ENCODE measurements at regions not wholly inside any gene's neighbourhood (a gene's known extent, or its start where the extent isn't known, plus 50 kb on each side); places are given as distances from the start of the nearest gene placed in this dataset.

DNA sequence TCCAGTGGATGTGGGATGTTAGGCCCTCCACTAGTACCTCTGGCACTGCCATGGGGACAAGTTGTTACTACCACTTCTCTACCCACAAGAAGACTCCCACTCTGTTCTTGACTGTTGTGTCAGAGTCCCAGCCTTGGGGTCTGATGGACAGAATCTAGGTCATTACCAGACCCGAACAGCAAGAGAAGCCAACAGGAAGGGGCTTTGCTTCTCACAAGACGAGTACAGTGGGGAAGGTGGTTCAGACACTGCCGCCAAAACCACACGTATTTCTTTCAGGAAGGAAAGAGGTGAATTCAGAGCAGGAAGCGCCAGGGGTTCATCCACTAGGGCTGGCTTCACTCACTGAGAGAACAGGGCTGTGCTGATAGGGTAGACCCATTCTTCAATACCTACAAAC, 161.3 kb upstream of the KIT start:
- peak; percentile 36 for DNase-seq

DNA sequence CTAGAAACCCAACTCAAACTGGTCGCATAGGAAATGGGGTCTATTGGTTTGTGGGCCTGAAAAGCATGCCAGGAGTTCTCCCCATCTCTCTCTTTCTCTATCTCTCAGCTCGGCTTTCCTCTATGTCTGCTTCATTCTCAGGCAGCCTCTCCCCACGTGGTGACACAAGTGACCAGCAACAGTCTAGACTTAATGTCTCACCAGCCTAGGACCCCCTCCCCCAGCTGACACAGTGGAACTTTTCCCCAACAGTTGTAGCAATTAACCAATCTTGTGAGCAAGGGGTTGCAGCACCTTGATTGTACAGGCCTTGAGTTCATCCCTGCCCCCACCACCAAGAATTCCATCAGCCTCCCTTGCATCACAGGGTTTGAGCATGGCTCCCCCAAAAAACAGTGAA, 159.8 kb upstream of the KIT start:
- no peak for DNase-seq

DNA sequence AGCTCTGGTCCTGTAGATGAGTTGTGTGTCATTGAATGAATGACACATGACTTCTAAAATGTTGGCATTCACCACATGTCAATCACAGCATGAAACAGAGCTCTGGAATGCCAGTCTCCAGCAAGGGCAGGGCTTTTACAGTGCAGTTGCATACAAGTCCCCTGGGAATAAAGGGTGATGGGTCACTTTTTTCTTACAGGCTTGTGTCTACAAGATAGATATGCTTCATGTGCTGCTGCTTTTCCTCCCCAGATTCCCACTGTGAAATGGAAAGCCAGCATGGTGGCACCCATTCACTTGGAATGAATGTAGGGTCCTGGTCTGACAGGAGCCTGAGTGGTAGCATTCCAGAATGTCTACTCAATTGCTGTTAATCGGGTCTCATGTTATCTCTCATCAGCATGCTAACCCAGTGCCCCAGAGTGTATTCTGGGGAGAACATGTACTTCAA, 159.1 kb upstream of the KIT start:
- no peak for DNase-seq

DNA sequence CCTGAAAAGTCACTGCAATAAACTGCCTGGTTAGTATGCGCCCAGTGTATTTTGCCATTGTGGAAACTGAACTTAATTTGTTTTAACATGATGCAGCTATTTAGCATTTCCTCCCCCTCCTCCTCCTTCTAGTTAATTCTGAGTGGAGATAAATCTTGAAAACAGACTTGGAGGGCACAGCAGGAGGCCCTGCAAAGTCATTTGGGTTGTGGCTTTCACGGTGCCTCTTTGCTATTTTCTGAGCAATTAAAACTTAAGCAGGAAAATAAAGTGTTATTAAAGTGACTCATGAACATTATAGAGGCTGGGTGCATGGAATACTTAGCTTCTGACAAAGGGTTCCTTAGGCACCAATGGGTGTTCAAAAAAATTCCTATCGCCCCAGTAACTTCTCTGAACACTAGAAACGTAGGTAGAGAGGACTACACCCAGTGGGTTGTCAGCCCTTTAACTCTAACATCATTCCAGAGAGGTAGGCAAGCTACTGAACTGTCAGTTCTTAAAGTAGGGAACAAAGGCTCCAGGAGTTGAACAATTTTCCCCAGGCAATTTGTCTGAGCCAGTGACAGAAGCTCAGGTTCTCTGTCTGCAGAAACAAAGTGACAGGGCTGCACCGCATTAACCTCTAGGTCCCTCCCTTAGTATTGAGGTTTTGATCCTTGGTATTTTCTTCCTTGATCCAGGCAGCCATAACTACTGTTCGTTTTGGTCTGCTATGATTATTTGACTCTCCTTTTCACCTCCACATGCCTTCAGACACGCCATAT, 158.3 kb upstream of the KIT start:
- DNase-seq: no peak

DNA sequence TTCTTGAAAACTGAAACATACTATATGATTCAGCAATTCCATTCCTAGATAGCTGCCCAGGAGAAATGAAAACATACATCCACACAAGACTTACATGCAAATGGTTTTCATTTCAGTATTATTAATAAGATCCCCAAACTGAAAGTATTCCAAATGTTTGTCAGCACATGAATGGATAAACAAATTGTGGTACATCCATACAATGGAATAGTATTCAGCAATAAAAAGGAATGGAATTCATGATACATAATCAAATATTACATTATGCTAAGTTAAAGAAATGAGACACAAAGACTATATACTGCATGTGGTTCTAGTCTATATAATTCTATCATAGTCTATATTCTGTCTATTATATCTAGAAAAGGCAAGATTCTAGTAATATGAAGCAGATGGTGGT, 152.4 kb upstream of the KIT start:
- DNase-seq: no peak

DNA sequence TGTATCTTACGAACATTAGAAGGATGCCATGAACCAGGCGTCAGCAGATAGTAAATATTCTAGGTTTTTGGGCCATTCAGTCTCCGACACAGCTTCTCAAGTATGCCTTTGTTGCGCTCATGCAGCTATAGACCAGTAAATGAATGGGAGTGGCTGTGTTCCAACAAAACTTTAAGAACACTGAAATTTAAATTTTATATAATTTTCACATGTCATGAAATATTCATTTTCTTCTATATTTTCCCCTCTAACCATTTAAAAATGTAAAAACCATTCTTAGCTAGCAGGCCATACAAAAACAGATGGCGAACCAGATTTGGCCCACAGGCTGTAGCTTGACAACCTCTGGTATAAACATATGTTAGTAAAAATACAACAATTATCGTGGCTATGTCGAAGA, 151.8 kb upstream of the KIT start:
- DNase-seq: no peak

DNA sequence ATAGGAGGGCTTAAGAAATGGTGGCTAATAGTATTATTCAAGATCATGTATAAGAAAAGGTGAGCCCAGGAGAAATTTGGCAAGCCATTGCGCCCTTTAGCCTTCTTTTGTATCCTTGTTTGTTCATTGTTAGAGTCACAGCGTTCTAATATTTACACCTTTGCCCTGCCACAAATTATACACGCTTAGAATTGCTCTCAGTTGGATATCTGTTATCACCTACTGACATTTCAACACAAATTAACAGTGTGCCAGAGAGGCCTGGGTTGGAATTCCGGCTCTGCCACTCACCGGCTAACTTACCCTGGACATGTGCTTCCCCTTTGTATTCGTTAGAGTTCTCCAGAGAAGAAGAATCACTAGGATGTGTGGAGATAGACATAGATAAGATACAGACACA, 148.7 kb upstream of the KIT start:
- no peak for DNase-seq

DNA sequence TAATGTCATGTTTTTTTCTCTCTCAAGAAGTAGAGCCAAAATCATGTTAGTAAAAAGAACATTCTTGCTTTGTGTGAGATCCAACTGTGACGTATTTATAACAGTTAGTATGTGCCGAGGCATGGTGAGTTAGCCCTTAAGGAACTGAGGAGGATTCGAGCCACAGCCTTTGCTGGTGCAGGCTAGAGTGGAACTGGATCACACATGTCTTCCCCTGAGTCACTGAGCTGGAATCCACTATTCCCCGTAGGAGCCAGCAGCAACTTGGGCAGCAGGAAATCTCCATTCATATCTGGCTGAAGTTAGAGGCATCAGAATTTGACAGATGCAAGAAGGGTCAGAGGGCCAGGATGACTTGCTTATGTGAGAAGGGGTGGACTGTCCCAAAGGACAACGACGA, 144.6 kb upstream of the KIT start:
- DNase-seq: no peak

DNA sequence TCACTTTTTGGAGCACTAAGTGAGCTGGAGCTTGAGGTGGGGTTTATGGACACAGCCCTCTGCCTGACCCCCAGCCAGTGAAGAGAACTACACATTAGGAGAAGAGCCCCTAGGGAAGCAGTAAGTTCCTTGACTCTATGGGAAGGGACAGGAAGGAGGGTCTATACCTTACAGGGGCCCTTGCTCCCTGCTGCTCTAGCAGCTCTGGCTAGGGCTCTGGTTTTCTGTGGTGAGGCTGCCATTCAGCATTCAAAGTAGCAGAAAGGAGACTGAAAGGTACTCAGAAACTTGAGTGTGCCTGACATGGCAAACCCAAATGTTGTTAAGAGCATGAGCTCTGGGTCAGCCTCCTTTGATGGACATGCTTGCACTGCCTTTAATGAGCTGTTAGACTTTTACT, 144.0 kb upstream of the KIT start:
- no peak for DNase-seq

DNA sequence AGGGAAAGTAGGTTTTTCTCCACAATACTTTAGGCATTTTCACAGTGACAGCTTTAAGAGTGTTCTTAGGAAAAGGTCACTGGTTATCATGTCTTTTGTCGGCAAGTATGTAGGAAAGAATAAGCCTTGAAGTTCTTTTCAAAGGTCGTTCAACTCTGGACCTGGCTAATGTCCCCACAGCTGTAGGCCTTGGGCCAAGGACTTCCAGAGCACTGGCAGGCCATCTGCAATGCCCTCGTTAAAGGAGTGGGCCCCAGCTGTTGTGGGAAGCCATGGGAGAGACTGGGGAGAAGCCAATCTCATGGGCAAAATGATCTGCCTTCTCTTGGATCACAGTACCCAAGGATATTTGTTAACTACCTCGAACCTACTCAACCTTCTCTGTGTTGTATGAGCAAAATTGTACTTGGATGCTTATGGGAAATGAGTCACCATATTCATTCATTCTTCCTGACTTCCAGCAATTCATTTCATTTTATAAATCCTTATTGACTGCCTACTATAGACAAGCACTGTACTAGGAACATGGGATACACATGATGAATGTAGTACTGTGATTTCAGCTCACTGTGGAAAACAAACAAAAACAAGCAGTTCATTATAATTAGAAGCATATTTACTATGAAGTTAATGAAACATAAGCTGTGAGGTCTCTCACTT, 141.1 kb upstream of the KIT start:
- DNase-seq: no peak

DNA sequence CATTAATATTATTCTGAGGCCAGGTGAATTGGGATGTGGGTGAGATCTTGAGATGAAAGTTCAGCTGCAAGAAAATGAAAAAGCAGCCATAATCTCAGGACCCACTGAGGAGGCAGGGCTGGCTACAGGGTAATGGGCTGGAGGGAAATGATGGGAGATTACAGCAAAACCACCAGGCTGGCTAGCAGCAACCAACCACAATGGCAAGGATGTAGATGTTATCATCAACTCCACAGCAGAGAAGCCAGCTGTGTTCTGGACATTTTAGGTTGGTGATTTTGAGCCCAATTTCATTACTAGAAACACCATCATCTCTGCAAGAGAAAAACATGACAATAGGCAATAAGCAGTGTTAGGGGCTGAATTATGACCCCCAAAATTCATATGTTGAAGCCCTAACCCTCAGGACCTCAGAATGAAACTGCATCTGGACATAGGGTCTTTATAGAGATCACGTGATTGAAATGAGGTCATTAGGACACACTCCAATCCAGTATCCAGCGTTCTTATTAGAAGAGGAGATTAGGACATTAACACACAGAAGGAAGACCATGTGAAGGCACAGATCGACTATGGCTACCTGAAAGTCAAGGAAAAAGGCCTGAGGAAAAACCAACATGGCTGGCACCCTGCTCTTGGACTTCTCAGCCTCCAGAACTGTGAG, 139.8 kb upstream of the KIT start:
- no peak for DNase-seq

DNA sequence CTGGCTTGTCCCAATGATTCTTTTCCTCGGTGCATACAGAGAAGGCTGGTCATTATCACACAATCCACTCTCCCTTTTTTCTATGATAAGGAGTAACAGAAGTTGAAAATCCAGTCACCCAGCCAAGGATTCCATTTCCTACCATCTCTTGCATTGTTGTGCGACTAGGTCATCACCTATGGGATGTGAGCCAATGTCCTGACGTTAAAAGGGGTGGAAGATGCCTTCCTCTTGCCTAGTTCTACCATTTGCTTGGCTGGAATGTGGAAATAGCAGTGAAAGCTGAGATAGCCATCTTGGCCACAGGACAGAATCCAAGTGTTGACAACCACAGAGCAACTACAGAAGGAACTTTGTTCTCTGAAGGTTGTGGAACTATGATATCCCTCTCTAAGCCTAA, 132.2 kb upstream of the KIT start:
- DNase-seq: no peak

DNA sequence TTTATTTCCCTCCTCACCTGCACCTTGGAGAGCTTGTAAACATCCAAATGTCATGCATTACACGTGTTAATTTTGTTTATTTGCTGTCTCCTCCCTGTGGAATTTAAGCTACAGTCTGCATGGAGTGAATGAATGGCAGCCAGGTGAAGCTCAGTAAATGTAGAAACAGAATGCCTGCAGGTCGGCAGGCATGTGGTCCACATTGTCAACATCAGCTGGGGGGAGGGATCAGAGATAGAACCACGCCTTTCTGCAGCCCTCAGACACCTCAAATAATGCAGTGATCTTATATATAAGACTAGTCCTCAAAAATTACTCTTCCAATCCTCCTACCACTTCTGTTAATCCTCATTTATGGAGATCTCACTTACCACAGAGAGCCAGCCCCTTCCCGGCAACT, 131.2 kb upstream of the KIT start:
- no peak for DNase-seq

DNA sequence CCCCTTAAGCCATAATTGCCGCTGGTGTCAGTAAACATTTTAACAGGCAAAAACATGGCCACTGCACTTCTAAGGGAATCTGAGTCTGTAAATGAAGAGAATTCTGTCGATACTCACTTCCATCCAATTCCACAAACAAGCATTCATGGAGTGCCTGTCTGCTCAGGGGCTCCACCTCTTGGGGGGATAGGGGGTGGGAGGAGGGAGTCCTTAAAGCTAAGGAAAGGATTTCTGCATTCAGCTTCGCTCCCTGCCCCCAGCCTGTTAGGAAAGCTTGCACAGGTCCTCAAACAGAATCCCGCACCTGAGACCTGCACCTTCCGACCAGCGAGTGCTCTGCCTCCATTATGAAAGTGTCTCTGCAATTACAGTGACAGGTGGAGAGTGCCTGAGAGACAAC, 130.2 kb upstream of the KIT start:
- no peak for DNase-seq

DNA sequence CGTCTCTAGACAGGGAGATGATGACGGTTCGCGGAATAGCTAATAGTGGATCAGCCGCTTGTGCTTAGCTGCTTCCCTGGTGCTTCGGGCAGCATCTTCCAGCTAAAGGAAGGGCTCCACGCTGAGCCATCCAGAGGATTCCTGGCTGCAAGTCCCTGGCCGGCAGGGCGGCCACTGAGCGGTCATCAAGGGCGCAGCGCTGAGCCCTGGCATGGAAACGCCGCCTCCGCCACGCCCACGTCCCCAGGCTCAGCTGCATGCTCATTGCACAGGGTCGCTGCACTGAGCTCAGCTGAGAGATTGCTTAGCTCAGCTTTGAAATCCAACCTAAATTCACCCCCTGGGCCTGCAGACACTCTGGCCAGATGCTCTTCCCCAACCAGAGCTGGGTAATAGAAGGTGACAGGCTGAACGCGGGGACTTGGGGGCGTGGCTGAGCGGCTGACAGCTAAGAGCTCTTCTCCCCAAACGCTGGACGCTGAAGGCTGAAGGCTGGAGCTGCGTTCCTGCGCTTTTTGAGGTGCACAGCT, 118.2 kb upstream of the KIT start:
- no peak for DNase-seq

DNA sequence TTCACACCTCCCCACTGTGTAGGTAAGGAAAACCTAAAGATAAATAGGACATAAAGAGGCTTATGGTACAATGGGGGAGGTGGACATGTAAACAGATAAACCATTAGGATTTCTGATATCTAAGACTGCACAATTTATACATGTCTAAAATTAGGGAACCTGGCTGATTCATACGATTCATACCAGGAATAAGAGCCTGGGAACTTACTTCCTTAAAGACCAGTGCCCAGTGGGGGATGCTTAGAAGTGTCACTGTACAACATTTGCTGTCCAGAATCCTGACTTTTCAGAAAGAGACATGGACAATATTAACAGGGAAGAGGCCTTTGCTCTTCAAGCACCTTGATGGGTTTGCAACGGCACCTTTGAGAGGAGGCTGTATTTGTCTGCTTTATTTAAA, 116.8 kb upstream of the KIT start:
- DNase-seq: no peak

DNA sequence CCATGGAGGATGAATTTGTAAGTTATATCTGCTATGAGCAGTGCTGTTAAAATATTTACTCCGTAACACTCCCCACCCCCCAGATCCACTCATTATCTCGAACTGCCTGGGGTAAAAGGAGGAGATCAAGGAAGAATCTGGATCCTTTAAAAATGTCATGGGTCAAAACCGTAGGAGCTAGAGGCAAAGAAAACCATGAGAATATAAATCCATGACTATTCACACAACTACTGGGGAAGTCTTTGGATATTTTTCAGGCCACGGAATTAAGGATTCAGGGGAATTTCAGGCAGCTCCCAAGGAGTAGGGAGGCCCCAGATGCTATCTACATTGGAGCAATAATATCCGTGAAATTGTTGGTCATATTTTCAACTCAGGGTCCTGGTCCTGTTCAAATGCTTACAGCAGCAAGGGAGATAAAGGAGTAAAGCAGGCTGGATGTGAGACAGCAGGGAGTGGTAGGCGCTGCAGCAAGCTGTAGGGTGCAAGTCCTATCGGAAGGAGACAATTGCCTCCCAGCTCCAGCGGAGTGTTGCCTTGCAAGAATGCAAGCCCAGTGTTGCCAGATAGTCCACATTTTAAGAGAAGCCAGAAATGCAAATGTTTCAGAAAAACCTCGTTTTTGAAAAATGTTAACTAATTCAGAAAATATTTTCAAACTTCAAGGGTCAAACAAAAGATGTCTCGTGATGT, 116.2 kb upstream of the KIT start:
- no peak for DNase-seq

DNA sequence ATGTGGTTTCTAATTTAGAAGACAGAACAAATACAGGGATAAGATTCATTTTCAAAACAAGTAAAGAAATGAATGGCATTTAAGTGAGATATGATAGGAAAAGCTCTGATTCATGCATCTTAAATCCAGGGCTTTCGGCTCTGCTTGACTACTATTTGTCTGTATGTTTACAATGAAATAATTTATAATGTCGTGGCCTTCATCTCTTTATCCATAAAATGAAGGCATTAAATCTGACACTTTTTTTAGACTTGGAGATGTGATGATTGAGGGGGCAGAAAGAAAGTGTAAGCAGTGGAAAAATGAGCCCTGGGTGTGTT, 115.7 kb upstream of the KIT start:
- DNase-seq: no peak

DNA sequence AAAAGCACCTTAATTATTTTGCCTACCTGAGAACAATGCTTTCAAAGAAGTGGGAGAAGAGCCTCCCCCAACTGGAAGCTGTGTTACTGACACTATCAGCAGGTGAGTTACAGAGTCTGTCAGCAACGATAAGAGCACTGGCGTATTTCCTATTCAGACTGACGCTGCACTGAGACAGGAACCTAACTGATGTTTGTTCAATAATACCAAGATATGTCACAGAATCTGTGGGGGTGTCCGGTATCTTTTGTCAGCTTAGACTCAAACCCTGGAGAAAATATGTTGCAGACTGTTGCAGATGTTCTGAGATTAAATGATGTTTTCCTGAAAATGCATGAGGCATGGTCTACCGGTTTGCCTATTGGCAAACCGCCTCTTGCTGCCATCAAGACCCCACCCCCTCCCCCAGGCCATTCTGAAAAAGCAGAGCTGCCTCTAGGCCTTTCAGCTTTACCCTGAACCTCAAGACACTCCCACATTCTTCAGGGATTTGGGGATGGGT, 115.2 kb upstream of the KIT start:
- no peak for DNase-seq

DNA sequence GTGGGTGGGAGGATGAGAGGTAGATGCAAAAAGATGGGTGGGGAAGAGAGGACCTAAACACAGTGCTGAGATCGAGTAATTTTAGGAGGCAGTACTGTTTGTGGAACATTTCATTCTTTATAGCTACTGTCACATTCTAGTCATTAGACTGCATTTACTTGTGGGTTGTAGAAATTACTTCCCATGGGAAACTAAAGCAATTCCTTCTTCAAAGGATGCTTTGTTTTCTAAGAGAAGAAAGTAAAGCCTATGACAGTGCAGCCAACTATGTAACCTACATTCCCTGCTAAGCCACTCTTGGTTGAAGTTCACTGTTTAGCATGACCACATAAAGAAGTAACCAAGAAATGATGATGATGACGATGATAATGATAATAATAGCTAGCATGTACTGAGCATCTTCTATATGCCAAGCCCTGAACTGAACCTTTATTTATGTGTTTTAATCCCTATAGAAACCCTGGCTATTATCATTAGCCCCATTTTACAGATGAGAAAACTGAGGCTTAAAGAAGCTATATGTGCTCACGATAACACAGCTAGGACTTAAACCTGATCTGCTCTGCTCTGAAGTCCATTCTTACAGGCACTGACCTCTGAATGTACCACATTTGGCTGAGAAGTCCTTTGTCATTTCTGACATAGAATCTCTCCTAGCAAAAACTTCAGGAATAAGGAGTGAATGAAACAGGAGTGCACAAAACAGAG, 114.5 kb upstream of the KIT start:
- DNase-seq: no peak

DNA sequence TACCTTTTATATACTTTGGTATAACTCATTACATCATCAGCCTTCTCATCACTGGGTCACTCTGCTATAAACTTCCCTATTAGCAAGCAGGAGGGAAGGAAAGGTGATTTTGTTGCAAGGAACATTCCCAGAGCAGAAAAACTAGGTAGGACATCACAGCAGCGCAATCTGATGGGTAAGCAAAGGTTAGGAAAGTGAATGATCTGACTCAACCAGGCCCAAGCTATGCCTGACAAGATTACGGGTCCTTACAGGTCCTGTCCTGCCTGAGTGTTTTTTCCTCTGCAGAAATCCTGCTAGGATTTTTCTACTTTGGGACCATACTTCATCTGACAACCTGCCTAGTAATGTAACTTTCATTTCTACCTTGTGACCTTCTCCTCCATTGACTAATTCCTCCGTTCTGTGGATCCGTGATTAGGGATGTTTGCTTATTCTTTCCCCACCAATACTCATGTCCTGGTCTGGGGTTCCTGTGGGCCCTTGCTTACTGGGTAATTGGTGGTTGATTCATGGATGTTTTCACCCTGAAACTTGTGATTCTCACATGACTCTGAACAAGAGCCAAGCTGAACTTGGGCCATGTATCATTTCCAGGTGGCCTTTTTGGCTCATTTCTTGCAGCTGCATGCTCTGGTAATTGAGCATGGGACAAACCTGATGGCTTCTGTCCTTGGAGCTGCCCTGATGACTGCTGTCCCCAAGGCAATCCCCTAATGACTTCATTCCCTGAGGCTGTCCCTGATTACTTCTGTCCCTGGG, 111.9 kb upstream of the KIT start:
- DNase-seq: no peak
